ENCODE measurements at regions not wholly inside any gene's neighbourhood (a gene's known extent, or its start where the extent isn't known, plus 50 kb on each side); places are given as distances from the start of the nearest gene placed in this dataset.

DNA sequence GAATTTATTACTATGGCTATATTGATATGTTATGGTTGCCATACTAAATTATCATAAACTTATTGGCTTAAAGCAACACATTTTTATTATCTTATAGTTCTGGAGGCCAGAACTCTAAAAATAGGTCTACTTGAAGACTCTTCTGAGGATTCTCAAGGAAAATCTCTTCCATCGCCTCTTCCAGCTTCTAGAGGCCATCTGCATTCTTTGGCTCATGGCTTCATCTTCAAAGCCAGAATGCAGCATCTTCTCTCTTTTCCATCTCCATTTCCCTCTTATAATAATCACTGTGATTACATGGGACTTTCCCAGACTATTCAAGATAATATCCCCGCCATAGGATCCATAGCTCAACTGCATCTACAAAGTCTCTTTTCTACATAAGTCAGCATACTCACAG is 385.4 kb downstream of the RMST start:
- no peak for ATAC-seq
- Histone ChIP-seq H3K9me3 (no peaks in the 10 kb centered on the region), H3K27me3 (no peaks in the 10 kb centered on the region), H3K4me3 (no peak overlapping the region), H3K36me3 (no peaks in the 10 kb centered on the region), H3K4me1 (no peaks in the 10 kb centered on the region), H3K27ac (no peak overlapping the region)
- intact Hi-C loops (cut with DNase I; ENCODE audit: low total_unique reads) = no loop called here
- TF ChIP-seq, protein P1, sequence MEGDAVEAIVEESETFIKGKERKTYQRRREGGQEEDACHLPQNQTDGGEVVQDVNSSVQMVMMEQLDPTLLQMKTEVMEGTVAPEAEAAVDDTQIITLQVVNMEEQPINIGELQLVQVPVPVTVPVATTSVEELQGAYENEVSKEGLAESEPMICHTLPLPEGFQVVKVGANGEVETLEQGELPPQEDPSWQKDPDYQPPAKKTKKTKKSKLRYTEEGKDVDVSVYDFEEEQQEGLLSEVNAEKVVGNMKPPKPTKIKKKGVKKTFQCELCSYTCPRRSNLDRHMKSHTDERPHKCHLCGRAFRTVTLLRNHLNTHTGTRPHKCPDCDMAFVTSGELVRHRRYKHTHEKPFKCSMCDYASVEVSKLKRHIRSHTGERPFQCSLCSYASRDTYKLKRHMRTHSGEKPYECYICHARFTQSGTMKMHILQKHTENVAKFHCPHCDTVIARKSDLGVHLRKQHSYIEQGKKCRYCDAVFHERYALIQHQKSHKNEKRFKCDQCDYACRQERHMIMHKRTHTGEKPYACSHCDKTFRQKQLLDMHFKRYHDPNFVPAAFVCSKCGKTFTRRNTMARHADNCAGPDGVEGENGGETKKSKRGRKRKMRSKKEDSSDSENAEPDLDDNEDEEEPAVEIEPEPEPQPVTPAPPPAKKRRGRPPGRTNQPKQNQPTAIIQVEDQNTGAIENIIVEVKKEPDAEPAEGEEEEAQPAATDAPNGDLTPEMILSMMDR (IDR thresholded peaks at IDR 0.05 in 4 of 5, conservative IDR thresholded peaks at IDR 0.05 in 1 of 5) = no peak
- TF ChIP-seq POLR2A (IDR thresholded peaks at IDR 0.05) = no peak
- in situ Hi-C loops (cut with MboI; ENCODE audit: low sequenced_read_pairs in 4 of 4) = no loop called here
- no peak for DNase-seq

DNA sequence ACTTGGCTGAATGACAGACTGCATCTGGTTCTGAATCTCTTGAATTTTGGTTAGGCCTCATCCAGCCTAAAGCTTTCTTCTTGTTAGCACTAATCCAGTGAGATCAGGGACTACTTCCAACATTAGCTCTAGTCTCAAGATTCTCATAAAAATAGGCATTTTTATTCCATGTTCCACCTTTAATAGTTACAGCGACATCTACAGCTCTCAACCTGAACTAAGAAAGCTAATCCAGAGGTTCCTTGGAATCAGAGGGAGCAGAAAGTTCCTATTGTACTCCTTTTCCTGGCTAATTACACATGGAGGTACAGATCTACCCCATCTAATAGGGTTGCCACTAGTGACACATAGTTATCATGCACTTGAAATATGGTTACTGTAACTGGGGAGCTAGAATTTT is 391.9 kb downstream of the RMST start:
- Histone ChIP-seq H3K36me3 (no peaks in the 10 kb centered on the region), H3K27ac (no peak overlapping the region), H3K4me3 (no peak overlapping the region), H3K27me3 (no peaks in the 10 kb centered on the region), H3K9me3 (no peaks in the 10 kb centered on the region), H3K4me1 (no peaks in the 10 kb centered on the region)
- TF ChIP-seq, protein P1 (IDR thresholded peaks at IDR 0.05 in 4 of 5, conservative IDR thresholded peaks at IDR 0.05 in 1 of 5) = no peak
- no peak for TF ChIP-seq POLR2A (IDR thresholded peaks at IDR 0.05)
- intact Hi-C loops (cut with DNase I; ENCODE audit: low total_unique reads) (no loop called here), in situ Hi-C loops (cut with MboI; ENCODE audit: low sequenced_read_pairs in 4 of 4) (no loop called here)
- DNase-seq (no peak), ATAC-seq (no peak)

DNA sequence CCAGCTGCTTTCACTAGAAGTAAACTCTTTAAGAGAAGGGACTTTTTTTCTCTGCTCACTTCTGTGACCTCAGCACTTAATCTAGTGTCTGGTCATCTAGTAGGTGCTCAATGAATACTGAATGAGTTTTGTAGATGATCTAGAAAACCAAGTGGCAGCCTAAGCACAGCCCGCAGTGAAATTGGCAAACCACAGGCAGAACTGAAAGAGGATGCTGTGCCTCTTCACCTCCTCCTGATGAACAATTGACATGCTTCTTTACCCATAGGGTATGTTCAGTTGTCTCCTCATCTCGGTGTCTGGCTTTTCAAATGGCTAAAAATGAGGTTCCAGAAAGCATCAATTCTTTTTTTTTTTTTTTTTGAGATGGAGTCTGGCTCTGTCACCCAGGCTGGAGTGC is 399.5 kb downstream of the RMST start:
- no peak for DNase-seq
- intact Hi-C loops (cut with DNase I; ENCODE audit: low total_unique reads) = no loop called here
- no peak for ATAC-seq

DNA sequence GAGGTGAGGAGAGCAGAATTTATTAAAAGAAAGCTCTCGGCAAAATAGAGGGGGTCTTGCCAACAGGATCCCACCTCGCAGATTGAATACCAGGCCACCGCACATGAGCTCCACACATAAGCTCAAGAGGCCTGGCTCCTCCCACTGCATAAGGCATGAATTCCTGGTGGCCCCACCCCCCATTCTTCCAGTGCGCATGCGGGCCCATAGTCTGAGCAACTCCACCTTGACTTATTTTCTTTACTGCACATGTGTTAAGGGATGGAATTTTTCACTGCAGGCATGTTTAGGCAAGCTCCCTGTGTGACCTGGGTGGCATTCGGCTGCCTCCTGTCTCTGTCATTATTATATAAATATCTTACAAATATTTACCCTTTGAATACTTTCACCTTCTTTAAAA is 412.5 kb downstream of the RMST start:
- Histone ChIP-seq H3K4me1 (no peaks in the 10 kb centered on the region), H3K9me3 (no peaks in the 10 kb centered on the region), H3K27ac (no peak overlapping the region), H3K4me3 (no peak overlapping the region), H3K27me3 (no peaks in the 10 kb centered on the region), H3K36me3 (no peaks in the 10 kb centered on the region)
- intact Hi-C loops (cut with DNase I; ENCODE audit: low total_unique reads) (no loop called here), in situ Hi-C loops (cut with MboI; ENCODE audit: low sequenced_read_pairs in 4 of 4) (no loop called here)
- TF ChIP-seq, protein P1 (IDR thresholded peaks at IDR 0.05 in 4 of 5, conservative IDR thresholded peaks at IDR 0.05 in 1 of 5) = no peak
- TF ChIP-seq POLR2A (IDR thresholded peaks at IDR 0.05) = no peak
- no peak for DNase-seq
- ATAC-seq = no peak

More for the DNA sequence above, 399.5 kb downstream of the RMST start:
- Histone ChIP-seq H3K4me1 (no peaks in the 10 kb centered on the region), H3K4me3 (no peak overlapping the region), H3K27ac (no peak overlapping the region), H3K36me3 (no peaks in the 10 kb centered on the region), H3K27me3 (no peaks in the 10 kb centered on the region), H3K9me3 (no peaks in the 10 kb centered on the region)
- in situ Hi-C loops (cut with MboI; ENCODE audit: low sequenced_read_pairs in 4 of 4) = no loop called here
- TF ChIP-seq, protein P1 (IDR thresholded peaks at IDR 0.05 in 4 of 5, conservative IDR thresholded peaks at IDR 0.05 in 1 of 5) = no peak
- no peak for TF ChIP-seq POLR2A (IDR thresholded peaks at IDR 0.05)

DNA sequence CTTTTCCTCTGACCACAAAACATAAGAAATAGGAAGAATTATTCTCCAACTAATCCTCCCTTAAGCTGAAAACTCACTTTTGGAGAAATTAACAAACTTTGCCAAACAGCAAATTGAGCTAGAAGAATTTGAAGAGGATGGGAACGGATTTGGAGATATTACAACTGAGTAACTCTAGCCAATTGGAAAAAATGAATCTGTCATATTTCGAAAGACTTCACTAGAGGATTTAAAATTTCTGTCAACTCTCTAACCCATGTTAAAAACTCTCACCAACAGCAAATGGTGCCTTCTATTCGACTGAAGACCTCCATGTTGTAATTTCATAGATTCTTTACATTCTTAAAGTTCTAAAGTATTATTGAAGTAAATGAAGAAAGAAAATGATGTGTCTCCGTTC is 414.2 kb downstream of the RMST start:
- Histone ChIP-seq H3K4me3 (no peak overlapping the region), H3K27ac (no peak overlapping the region), H3K27me3 (no peaks in the 10 kb centered on the region), H3K9me3 (no peaks in the 10 kb centered on the region), H3K36me3 (no peaks in the 10 kb centered on the region), H3K4me1 (no peaks in the 10 kb centered on the region)
- DNase-seq (no peak), ATAC-seq (no peak)
- in situ Hi-C loops (cut with MboI; ENCODE audit: low sequenced_read_pairs in 4 of 4) (no loop called here), intact Hi-C loops (cut with DNase I; ENCODE audit: low total_unique reads) (no loop called here)
- TF ChIP-seq, protein P1 (IDR thresholded peaks at IDR 0.05 in 4 of 5, conservative IDR thresholded peaks at IDR 0.05 in 1 of 5) = no peak
- TF ChIP-seq POLR2A (IDR thresholded peaks at IDR 0.05) = no peak
